DMS153 treated with DMSO at 0.1 percent for 48 hours (cell line): ENCODE measurements at regions not wholly inside any gene's neighbourhood (a gene's known extent, or its start where the extent isn't known, plus 50 kb on each side); places are given as distances from the start of the nearest gene placed in this dataset.
"Not testable (repeated sequence)": the region's sequence is repeated elsewhere in the genome, so short reads cannot be mapped to it uniquely, and the experiment has no call there.

Experiments
- DNase-seq: peaks from one replicate; lab custom pipeline; 2025; ENCODE audit not compliant: unreplicated experiment; lab: John Stamatoyannopoulos, UW

DNA sequence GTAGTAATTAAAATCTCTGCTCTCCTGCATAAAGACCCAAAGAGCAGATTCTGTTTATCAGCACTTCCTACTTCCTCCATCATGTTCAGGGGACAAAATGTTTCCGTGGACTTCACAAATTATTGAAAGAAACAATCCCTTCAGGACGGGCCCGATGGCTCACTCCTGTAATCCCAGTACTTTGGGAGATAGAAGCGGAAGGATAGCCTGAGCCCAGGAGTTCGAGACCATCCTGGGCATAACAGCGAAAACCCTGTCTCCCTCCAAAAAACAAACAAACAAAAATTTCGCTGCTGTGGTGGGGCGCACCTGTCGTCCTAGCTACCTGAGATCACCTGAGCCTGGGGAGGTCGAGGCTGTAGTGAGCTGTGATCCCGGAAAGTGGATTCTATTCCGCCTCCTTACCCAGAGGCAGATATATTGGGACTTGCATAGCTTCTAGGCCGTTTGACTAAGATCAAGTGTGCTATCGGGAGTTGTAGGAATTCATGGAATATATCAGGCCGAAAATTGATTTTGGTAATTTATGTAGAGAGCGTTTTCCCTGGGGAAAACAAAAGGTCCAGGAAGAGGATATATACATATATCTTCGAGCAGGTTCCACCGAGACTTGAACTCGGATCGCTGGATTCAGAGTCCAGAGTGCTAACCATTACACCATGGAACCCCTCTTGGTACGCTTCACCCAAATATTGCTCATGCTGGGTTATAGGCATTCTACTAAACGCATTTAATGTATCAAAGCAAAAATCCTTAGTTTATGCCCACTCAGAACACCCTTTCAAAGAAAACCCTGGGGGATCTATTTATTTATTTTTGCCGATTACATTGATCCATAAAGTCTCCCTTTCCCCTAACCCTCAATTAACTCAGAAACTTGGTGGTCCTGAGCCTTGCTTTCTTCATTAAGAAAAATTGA is 74.5 kb upstream of the ZNF184 start:
- no peak for DNase-seq

DNA sequence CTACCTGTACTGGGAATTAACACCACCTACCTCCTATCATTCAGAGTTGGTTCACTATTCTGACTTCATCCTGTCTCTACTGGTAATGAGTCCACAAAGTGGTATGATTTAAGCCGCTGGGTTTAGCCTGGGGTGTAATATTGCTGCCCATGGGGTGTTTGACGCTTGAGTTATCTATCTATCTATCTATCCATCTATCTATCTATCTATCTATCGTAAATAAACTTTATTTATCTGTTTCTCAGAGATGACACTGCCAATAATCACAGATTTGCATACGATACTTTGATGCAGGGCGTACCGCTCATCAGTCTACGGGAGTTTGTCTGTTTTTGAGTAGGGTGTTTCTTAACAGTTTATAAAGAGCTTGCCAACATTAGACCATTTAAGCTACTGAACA is 73.6 kb upstream of the ZNF184 start:
- DNase-seq = no peak

DNA sequence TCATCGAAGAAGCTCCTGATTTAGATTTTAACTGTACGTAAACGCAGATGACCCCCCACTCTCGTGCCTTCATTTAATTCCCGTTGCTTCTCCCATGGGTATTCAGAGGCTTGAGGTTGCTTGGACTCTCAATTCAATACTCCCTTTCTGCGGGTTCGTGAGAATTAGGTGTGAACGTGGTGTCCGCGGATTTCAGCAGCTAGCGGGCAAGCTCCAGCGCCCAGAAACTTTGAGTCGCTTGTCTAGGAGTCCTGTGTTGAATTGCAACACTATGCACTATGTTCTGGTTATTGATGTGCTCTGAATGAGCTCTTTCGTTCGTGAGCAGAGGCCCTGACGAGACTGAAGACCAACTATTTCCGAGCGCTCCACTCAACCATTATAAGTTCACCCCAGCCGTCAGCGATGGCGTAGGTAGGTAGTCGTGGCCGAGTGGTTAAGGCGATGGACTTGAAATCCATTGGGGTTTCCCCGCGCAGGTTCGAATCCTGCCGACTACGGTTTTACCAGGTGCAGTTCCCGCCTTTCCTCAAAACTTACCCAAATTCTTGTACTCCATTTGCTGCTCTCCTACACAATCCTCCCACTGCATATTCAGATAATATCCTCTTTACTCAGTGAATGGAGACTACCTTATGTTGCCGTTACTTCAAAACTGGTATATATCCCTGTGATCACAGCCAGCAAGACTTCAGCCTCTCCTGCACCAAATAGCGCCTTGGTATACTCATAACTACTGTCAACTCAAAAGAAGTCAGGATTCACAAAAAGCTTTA is 72.6 kb upstream of the ZNF184 start:
- no peak for DNase-seq

DNA sequence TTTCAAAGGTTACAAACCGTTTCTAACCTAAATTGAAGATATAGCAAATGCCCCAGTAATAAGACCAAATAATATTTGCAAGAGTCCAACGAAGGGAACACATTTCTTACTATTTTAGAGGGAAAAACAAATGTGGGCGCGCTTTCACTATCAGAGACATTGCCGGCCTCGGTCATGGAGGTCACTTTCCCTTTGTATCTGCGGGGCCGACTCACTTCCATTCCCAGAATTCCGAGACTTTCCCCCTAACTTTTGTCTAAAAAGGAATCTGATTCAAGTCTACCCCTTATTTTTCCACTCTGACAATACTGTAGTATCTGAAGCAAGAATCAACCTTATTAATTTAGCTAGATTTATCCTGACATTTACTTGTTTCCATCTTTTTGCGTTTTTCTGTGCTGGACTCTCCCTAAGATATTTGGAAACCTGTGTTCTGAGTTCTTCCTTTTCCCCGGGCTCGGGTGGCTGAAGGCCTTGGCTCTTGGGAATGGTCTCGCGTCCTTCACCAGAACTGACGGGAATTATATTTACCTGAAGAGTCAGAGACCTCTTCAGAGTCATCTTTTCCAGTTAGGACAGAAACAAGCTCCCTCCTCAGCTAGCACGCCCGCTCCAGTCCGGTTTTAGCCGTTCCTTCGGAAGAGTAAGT is 71.8 kb upstream of the ZNF184 start:
- no peak for DNase-seq

DNA sequence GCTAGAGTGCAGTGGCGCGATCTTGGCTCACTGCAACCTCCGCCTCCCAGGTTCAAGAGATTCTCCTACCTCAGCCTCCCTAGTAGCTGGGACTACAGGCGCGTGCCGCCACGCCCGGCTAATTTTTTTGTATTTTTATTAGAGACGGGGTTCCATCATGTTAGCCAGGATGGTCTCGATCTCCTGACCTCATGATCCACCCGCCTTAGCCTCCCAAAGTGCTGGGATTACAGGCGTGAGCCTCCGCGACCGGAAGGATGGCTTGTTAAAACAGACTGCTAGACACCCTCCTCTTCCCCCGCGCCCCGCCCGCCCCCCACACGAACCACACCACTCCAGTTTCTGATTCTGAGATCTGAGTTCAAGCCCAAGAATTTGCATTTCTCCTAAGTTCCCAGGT is 71.2 kb upstream of the ZNF184 start:
- DNase-seq = not testable (repeated sequence)

DNA sequence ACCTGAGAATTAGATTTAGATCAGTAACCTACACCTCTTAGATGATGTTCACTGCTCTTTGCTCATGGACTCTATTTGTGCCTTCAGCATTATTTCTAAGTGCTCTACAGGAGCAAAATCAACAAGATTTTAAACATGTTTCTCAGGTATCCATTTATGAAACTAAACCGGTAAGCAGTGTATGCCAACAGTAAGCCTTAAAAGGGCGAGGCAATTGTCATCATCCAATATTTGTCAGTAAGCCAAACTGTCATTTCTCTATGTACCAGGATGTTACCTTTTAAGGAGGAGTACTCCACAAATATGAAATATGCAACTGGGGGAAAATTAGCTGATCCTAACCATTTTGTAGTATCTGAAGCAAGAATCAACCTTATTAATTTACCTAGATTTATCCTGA is 69.6 kb upstream of the ZNF184 start:
- no peak for DNase-seq

DNA sequence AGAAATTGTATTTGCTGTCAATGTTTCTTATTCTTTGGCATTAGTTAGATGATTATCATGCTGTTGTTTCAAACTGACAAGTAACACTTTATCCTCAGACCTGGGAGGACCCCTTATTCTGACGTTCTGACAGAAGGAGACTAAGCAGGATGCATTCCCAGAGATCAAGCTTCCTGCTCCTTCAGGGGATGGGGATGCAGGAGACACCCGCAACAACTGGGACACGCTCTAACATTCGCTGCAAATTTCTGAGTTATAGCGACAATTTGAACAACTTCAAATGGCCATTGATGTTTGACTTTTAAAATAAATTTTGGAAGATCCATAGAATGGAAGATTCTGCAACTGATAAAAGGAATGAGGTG is 69.0 kb upstream of the ZNF184 start:
- DNase-seq = no peak

DNA sequence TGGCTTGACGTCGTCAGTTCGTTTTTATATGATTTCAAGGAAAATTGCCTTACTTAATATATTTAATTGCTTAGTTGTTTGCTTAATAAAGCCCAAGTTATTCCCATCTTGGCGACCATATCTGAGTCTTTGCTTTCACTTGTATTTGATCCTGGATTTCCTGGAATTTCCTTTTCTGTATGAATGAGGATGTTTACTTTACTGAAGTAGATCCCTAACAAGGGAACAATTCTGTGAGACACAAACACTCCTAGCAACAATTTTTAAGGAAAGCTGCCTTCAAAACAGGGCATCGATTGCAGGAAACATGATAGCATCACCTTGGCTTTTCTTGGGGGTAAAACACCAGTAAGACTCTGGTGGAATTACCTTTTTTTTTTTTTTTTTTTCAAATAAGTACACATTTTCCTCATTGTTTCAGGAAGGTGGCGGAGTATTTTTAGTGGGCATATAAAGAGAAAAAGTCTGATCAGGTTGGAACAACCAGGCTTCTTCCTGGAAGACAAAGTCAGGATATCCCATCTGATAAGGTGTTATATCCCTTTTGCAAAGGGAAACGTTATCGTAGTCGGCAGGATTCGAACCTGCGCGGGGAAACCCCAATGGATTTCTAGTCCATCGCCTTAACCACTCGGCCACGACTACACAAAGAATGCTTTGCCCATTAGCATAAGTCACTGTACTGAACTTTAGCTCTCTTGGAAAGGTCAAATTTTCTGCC is 68.5 kb upstream of the ZNF184 start:
- DNase-seq = no peak

DNA sequence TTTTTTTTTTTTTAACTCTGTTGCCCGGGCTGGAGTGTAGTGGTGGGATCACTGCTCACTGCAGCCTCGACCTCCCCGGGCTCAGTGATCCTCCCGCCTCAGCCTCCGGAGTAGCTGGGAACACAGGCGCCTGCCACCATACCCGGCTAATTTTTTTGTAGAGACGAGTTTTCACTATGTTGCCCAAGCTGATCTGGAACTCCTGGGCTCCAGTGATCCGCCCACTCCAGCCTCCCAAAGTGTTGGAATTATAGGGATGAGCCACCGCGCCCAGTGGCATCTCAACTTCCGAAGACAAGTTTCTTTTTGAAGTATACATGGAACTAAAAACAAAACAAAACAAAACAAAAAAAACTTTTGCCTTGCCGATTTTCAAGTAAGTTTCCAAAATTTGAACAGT is 66.6 kb upstream of the ZNF184 start:
- DNase-seq = no peak

DNA sequence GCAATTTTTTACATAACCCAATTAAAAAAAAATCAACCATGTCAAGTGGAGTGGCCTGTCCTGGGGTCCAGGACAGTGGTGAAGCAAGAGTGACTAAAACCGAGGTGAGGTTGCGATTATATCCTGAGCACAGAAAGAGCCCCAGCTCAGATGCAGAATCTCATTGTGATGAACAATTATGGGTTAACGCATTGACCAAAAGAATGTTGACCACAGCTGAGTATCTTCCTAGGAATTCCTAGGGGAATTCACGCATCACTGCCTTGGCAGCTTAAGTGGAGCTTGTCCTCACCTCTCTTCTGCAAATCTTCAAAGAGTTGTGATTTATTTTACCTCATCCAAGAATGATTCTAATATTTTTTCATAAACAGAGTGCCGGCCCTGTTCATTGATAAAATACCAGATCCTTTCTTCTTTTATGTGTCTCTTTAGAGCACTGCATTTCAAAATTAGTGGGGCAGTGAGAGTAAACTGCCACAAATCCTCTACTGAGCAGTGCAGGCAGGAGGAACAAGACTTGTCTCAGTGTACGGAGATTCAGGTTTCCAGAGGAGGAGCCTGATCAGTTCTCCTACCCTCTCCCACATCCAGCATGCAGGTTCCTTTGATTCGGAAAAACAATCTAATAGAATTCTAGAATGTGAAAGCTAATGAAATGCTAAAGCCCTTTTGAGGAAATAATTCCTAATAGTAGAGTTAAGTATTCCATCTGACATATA is 60.1 kb upstream of the ZNF184 start:
- no peak for DNase-seq

DNA sequence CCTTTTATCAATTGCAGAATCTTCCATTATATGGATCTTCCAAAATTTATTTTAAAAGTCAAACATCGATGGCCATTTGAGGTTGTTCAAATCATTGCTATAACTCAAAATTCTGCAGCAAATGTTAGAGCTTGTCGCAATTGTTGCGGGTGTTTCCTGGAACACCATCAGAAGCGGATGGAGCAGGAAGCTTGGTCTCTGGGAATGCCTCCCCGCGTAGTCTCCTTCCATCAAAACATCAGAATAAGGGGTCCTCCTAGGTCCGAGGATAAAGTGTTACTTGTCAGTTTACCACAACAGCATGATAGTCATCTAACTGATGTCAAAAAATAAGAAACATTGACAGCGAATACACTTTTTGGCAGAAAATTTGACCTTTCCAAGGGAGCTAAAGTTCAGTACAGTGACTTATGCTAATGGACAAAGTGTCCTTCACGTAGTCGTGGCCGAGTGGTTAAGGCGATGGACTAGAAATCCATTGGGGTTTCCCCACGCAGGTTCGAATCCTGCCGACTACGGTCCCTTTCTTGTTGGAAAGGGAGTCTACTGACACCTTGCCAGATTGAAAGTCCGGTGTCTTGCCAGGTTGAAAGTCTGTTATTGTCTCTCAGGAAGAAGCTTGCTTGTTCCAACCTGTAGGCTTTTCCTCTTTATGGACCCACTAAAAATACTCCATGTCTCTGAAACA is 59.0 kb upstream of the ZNF184 start:
- no peak for DNase-seq

DNA sequence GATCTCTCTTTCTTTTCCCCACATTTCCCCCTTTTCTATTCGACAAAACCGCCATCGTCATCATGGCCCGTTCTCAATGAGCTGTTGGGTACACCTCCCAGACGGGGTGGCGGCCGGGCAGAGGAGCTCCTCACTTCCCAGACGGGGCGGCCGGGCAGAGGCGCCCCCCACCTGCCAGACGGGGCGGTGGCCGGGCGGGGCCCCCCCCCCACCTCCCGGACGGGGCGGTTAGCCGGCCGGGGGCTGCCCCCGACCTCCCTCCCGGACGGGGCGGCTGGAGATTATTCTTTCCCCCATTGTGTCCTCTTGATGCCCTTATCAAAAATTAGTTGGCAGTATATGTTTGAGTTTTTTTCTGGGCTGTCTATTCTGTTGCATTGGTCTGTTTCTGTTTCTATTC is 56.9 kb upstream of the ZNF184 start:
- DNase-seq = not testable (repeated sequence)

DNA sequence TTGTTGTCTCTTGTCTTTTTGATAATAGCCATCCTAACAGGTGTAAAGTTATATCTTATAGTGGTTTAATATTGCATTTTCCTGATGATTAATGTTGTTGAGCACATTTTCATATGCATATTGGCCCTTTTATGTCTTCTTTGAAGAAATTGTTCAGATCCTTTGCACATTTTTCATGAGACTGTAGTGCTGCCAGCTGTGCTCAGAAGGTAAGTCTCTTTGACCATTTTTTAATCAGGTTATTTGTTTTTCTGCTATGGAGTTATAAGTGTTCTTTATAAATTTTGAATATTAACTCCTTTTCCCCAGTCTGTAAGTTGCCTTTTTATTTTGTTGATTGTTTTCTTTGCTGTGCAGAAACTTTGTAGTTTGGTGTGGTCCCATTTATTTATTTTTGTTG is 55.8 kb upstream of the ZNF184 start:
- no peak for DNase-seq
